SK-N-SH (cell line): ENCODE measurements at regions not wholly inside any gene's neighbourhood (a gene's known extent, or its start where the extent isn't known, plus 50 kb on each side); places are given as distances from the start of the nearest gene placed in this dataset.

ENCODE experiments used
- CTCF ChIA-PET: fragments of 300-600, 350-600 bp; formaldehyde crosslinking; extraction: SDS; loops from one replicate; lab custom pipeline; 2021; lab: Yijun Ruan, JAX
- POLR2A ChIA-PET: fragments of 350-600 bp; sonication (Branson Sonifier 250); formaldehyde crosslinking; extraction: SDS; loops from one replicate; lab custom pipeline; 2020; ENCODE audit warnings: antibody characterized with exemption, inconsistent platforms; lab: Yijun Ruan, JAX
- DNase-seq: peaks from one replicate; pipeline ENCODE4 v3.0.0; 2012
- H2AFZ ChIP-seq: fragments of 200-600 bp; sonication (generic); 2 replicates; pipeline ENCODE4 v1.8.1; 2016; ENCODE audit warnings: antibody characterized with exemption, mild to moderate bottlenecking, low read depth
- H3F3A ChIP-seq: fragments of 200-600 bp; sonication (generic); replicated peaks from 2 replicates; pipeline ENCODE3; 2016; ENCODE audit warnings: antibody characterized with exemption, mild to moderate bottlenecking; ENCODE audit not compliant: insufficient read depth
- H3K27ac ChIP-seq, 2 experiments: fragments of 200-500 bp in 1 of 2; fragments of 200-600 bp in 1 of 2; sonication (Bioruptor generic) in 1 of 2; sonication (generic), shearing (Covaris generic) in 1 of 2; 2 replicates each; pipeline versions ENCODE4 v1.5.1 to v1.6.1; 2014 to 2016; ENCODE audit warnings: low read depth in 2 of 2, inconsistent platforms in 1 of 2, low read length in 1 of 2, mild to moderate bottlenecking in 1 of 2, mixed read lengths in 1 of 2
- H3K27me3 ChIP-seq: fragments of 200-600 bp; sonication (generic), shearing (Covaris generic); 2 replicates; pipeline ENCODE4 v1.6.1; 2016; ENCODE audit warnings: mixed run types; ENCODE audit not compliant: insufficient read depth
- H3K36me3 ChIP-seq, 2 experiments: fragments of 200-500 bp in 1 of 2; fragments of 200-600 bp in 1 of 2; sonication (Bioruptor generic) in 1 of 2; sonication (generic) in 1 of 2; replicated peaks in 1 of 2; 2 replicates each; pipeline versions ENCODE3 to v1.5.1; 2014 to 2016; ENCODE audit warnings: low read length in 1 of 2, mild to moderate bottlenecking in 1 of 2; ENCODE audit not compliant: insufficient read depth in 2 of 2, control insufficient read depth in 1 of 2
- H3K4me1 ChIP-seq, 2 experiments: fragments of 200-500 bp in 1 of 2; fragments of 200-600 bp in 1 of 2; sonication (Bioruptor generic) in 1 of 2; sonication (generic), shearing (Covaris generic) in 1 of 2; 2 replicates each; pipeline versions ENCODE4 v1.5.1 to v1.6.1; 2014 to 2016; ENCODE audit warnings: low read depth in 1 of 2, low read length in 1 of 2, mixed run types in 1 of 2; ENCODE audit not compliant: insufficient read depth in 2 of 2, control insufficient read depth in 1 of 2
- H3K4me2 ChIP-seq: fragments of 200-600 bp; sonication (generic), shearing (Covaris generic); 2 replicates; pipeline ENCODE4 v1.6.1; 2017; ENCODE audit warnings: mixed run types
- H3K4me3 ChIP-seq, 2 experiments: fragments of 200-500 bp in 1 of 2; fragments of 200-600 bp in 1 of 2; sonication (Bioruptor generic) in 1 of 2; sonication (generic), shearing (Covaris generic) in 1 of 2; 2 replicates each; pipeline versions ENCODE4 v1.5.1 to v1.8.1; 2014 to 2016; ENCODE audit warnings: low read depth in 2 of 2, inconsistent platforms in 1 of 2, low read length in 1 of 2, mild to moderate bottlenecking in 1 of 2, mixed read lengths in 1 of 2, moderate library complexity in 1 of 2
- H3K79me2 ChIP-seq: fragments of 200-600 bp; sonication (generic); 2 replicates; pipeline ENCODE4 v1.8.1; 2017; ENCODE audit warnings: mild to moderate bottlenecking; ENCODE audit not compliant: insufficient read depth
- H3K9ac ChIP-seq: fragments of 200-600 bp; sonication (generic); 2 replicates; pipeline ENCODE4 v1.6.1; 2017; ENCODE audit warnings: mixed run types
- H3K9me2 ChIP-seq: fragments of 200-600 bp; sonication (generic); 2 replicates; pipeline ENCODE4 v1.6.1; 2017; ENCODE audit warnings: mixed run types
- H3K9me3 ChIP-seq: fragments of 200-600 bp; sonication (generic); 2 replicates; pipeline ENCODE4 v1.6.1; 2017; ENCODE audit warnings: mixed run types, mild to moderate bottlenecking, moderate library complexity
- H4K20me1 ChIP-seq: fragments of 200-600 bp; sonication (generic); 2 replicates; pipeline ENCODE4 v1.6.1; 2017; ENCODE audit warnings: mild to moderate bottlenecking, mixed run types; ENCODE audit not compliant: insufficient read depth
- ELF1 ChIP-seq: IDR thresholded peaks from 2 replicates; pipeline ENCODE4 v1.4.0; 2012
- EP300 ChIP-seq, 2 experiments: IDR thresholded peaks; 2 replicates each; pipeline versions ENCODE4 v1.4.0 to v1.6.1; 2012; ENCODE audit warnings: borderline replicate concordance in 1 of 2, low read depth in 1 of 2, low read length in 1 of 2
- FOXM1 ChIP-seq: IDR thresholded peaks from 2 replicates; pipeline ENCODE4 v1.4.0; 2012; ENCODE audit warnings: low read depth, mild to moderate bottlenecking
- GATA2 ChIP-seq: sonication (generic); formaldehyde crosslinking; IDR thresholded peaks from 2 replicates; pipeline ENCODE4 v1.5.0; 2020; ENCODE audit warnings: mild to moderate bottlenecking, missing genetic modification reagents
- IRF3 ChIP-seq: fragments of 150-350 bp; IDR thresholded peaks from 2 replicates; pipeline ENCODE4 v1.6.1; 2016; ENCODE audit warnings: mild to moderate bottlenecking, low read depth, low read length
- JUND ChIP-seq: IDR thresholded peaks from 2 replicates; pipeline ENCODE4 v1.4.0; 2012
- MEF2A ChIP-seq: IDR thresholded peaks from 2 replicates; pipeline ENCODE4 v1.4.0; 2012; ENCODE audit warnings: low read depth, borderline replicate concordance
- MXI1 ChIP-seq: IDR thresholded peaks from 2 replicates; pipeline ENCODE4 v1.6.1; 2012; ENCODE audit warnings: mild to moderate bottlenecking, low read depth, low read length, improper control_type of control experiment
- NRF1 ChIP-seq: IDR thresholded peaks from 2 replicates; pipeline ENCODE4 v1.6.1; 2012; ENCODE audit warnings: low read depth, mild to moderate bottlenecking, low read length
- RFX5 ChIP-seq: IDR thresholded peaks from 2 replicates; pipeline ENCODE4 v1.6.1; 2012; ENCODE audit warnings: mild to moderate bottlenecking, improper control_type of control experiment, low read length
- RXRA ChIP-seq: IDR thresholded peaks from 2 replicates; pipeline ENCODE4 v1.4.0; 2012; ENCODE audit warnings: low read depth, mild to moderate bottlenecking, borderline replicate concordance
- SIN3A ChIP-seq: IDR thresholded peaks from 2 replicates; pipeline ENCODE4 v1.6.1; 2012; ENCODE audit warnings: low read depth, mild to moderate bottlenecking, low read length, moderate library complexity, borderline replicate concordance
- SMC3 ChIP-seq: IDR thresholded peaks from 2 replicates; pipeline ENCODE4 v1.6.1; 2012; ENCODE audit warnings: low read depth, low read length, improper control_type of control experiment
- TAF1 ChIP-seq: IDR thresholded peaks from 2 replicates; pipeline ENCODE4 v1.6.1; 2012; ENCODE audit warnings: low read depth, mild to moderate bottlenecking, low read length, moderate library complexity, borderline replicate concordance
- TEAD4 ChIP-seq: IDR thresholded peaks from 2 replicates; pipeline ENCODE4 v1.4.0; 2012; ENCODE audit warnings: mild to moderate bottlenecking, borderline replicate concordance; ENCODE audit not compliant: insufficient read depth
- USF1 ChIP-seq: IDR thresholded peaks from 2 replicates; pipeline ENCODE4 v1.4.0; 2012; ENCODE audit warnings: low read depth, borderline replicate concordance
- WGBS: methylation state at CpG from one replicate; pipeline ENCODE4 v1.1.6; 2017; ENCODE audit warnings: low lambda C conversion rate; 5-methylcytosine and 5-hydroxymethylcytosine counted together

GRCh38 chr18:40851014-40851429 is 1104.0 kb upstream of the PIK3C3 start:
- Histone ChIP-seq H3K4me3 (no peak overlapping the region), H3K9me3 (no peaks in the 10 kb centered on the region), H4K20me1 (no peaks in the 10 kb centered on the region), H3K27me3 (no peaks in the 10 kb centered on the region), H3K79me2 (no peaks in the 10 kb centered on the region), H3K4me1 (no peaks in the 10 kb centered on the region; a peak in 1 of 4 replicates), H3K9me2 (no peaks in the 10 kb centered on the region), H3K9ac (no peak overlapping the region), H3K27ac (no peak overlapping the region), H3K4me2 (no peak overlapping the region), H3F3A (no peaks in the 10 kb centered on the region), H2AFZ (no peak overlapping the region), H3K36me3 (no peaks in the 10 kb centered on the region)
- 74% methylated on average over 3 of the region's 3 CpGs for WGBS
- no peak for DNase-seq
- ChIA-PET POLR2A (no interaction called here), CTCF (no interaction called here)
- TF ChIP-seq MXI1: no peak
- TF ChIP-seq SMC3: no peak
- no peak for TF ChIP-seq EP300 (IDR thresholded peaks at IDR 0.05; ENCODE audit: borderline replicate concordance in 1 of 2, low read depth in 1 of 2, low read length in 1 of 2)
- TF ChIP-seq USF1: no peak
- TF ChIP-seq GATA2 (CRISPR knock-in tag): no peak
- no peak for TF ChIP-seq JUND

- Histone ChIP-seq H3K36me3 (no peaks in the 10 kb centered on the region), H3K4me2 (no peak overlapping the region), H3K9me2 (no peaks in the 10 kb centered on the region), H3F3A (no peaks in the 10 kb centered on the region), H3K4me3 (no peak overlapping the region), H4K20me1 (no peaks in the 10 kb centered on the region), H3K79me2 (no peaks in the 10 kb centered on the region), H3K9me3 (no peaks in the 10 kb centered on the region), H3K4me1 (no peaks in the 10 kb centered on the region; a peak in 1 of 4 replicates), H3K9ac (no peak overlapping the region), H3K27ac (no peak overlapping the region), H2AFZ (no peak overlapping the region), H3K27me3 (no peaks in the 10 kb centered on the region)
- POLR2A ChIA-PET: no interaction called here
- WGBS: 88% methylated on average over 1 of the region's 1 CpG
- TF ChIP-seq SIN3A (no peak), RXRA (no peak), MEF2A (no peak), FOXM1 (no peak), ELF1 (no peak), TEAD4 (no peak), IRF3 (no peak), SMC3 (no peak), TAF1 (no peak), NRF1 (no peak), MXI1 (no peak), RFX5 (no peak)
- CTCF ChIA-PET: no interaction called here
- no peak for DNase-seq
Measured at GRCh38 chr18:40849886-40850285, 1105.1 kb upstream of the PIK3C3 start.
